ENCODE measurements at regions not wholly inside any gene's neighbourhood (a gene's known extent, or its start where the extent isn't known, plus 50 kb on each side); places are given as distances from the start of the nearest gene placed in this dataset.
A peak's percentile ranks its signal among the peaks of the same experiment; 100 is the strongest.

- no peaks in the 10 kb centered on the region for H3K36me3 ChIP-seq (ENCODE audit: control insufficient read depth, insufficient read depth, low read length)
- no peak overlapping the region for H3K4me2 ChIP-seq (ENCODE audit: extremely low read depth, insufficient read depth, low read length)
Observed at GRCh38 chr14:61160798-61161197, 120.3 kb downstream of the TMEM30B start.

GRCh38 chr14:61154641-61155040 is 126.5 kb downstream of the TMEM30B start:
- H3K79me2 ChIP-seq (ENCODE audit: control insufficient read depth, insufficient read depth, low read length) = no peaks in the 10 kb centered on the region
- H3K4me3 ChIP-seq (replicated peaks in 1 of 4; ENCODE audit: control extremely low read depth in 1 of 4, insufficient read depth in 1 of 4, low read depth in 3 of 4, low read length in 4 of 4) = no peak overlapping the region
- no peak for TF ChIP-seq EZH2 (IDR thresholded peaks at IDR 0.05; ENCODE audit: low read length, missing control alignments)
- no peak overlapping the region for H3K4me2 ChIP-seq (ENCODE audit: extremely low read depth, insufficient read depth, low read length)
- no peaks in the 10 kb centered on the region for H3K27me3 ChIP-seq (ENCODE audit: control insufficient read depth, insufficient read depth, low read length)
- H3K36me3 ChIP-seq (ENCODE audit: control insufficient read depth, insufficient read depth, low read length) = no peaks in the 10 kb centered on the region
- H3K9ac ChIP-seq (ENCODE audit: insufficient read depth, low read length) = no peak overlapping the region
- H4K20me1 ChIP-seq (ENCODE audit: control insufficient read depth, extremely low read depth, insufficient read depth, low read length) = no peaks in the 10 kb centered on the region
- no peak overlapping the region for H2AFZ ChIP-seq (ENCODE audit: low read length)
- H3K27ac ChIP-seq (ENCODE audit: insufficient read depth, low read length) = no peak overlapping the region
- H3K9me3 ChIP-seq (ENCODE audit: control insufficient read depth, insufficient read depth, low read depth, low read length) = no peaks in the 10 kb centered on the region
- peaks cover 6% of the 10 kb centered on the region for H3K4me1 ChIP-seq (ENCODE audit: control insufficient read depth, extremely low read depth, insufficient read depth, low read length)
- DNase-seq (ENCODE audit: low read depth in 2 of 2) = peak in 1 of 2 donors; percentile 77

More at GRCh38 chr14:61160798-61161197, 120.3 kb downstream of the TMEM30B start:
- Histone ChIP-seq H3K4me1 (ENCODE audit: control insufficient read depth, extremely low read depth, insufficient read depth, low read length) (no peaks in the 10 kb centered on the region), H4K20me1 (ENCODE audit: control insufficient read depth, extremely low read depth, insufficient read depth, low read length) (no peaks in the 10 kb centered on the region), H3K27ac (ENCODE audit: insufficient read depth, low read length) (no peak overlapping the region), H2AFZ (ENCODE audit: low read length) (no peak overlapping the region), H3K79me2 (ENCODE audit: control insufficient read depth, insufficient read depth, low read length) (no peaks in the 10 kb centered on the region), H3K4me3 (replicated peaks in 1 of 4; ENCODE audit: control extremely low read depth in 1 of 4, insufficient read depth in 1 of 4, low read depth in 3 of 4, low read length in 4 of 4) (no peak overlapping the region), H3K9ac (ENCODE audit: insufficient read depth, low read length) (no peak overlapping the region), H3K9me3 (ENCODE audit: control insufficient read depth, insufficient read depth, low read depth, low read length) (no peaks in the 10 kb centered on the region), H3K27me3 (ENCODE audit: control insufficient read depth, insufficient read depth, low read length) (no peaks in the 10 kb centered on the region)
- DNase-seq (ENCODE audit: low read depth in 2 of 2) = no peak
- no peak for TF ChIP-seq CTCF (conservative IDR thresholded peaks at IDR 0.05 in 1 of 2, IDR thresholded peaks at IDR 0.05 in 1 of 2; ENCODE audit: low read depth in 1 of 2, low read length in 2 of 2)
- no peak for TF ChIP-seq EZH2 (IDR thresholded peaks at IDR 0.05; ENCODE audit: low read length, missing control alignments)

- Histone ChIP-seq H3K4me1 (ENCODE audit: control insufficient read depth, extremely low read depth, insufficient read depth, low read length) (peaks cover 6% of the 10 kb centered on the region), H3K36me3 (ENCODE audit: control insufficient read depth, insufficient read depth, low read length) (no peaks in the 10 kb centered on the region), H3K4me2 (ENCODE audit: extremely low read depth, insufficient read depth, low read length) (no peak overlapping the region), H4K20me1 (ENCODE audit: control insufficient read depth, extremely low read depth, insufficient read depth, low read length) (no peaks in the 10 kb centered on the region), H3K27me3 (ENCODE audit: control insufficient read depth, insufficient read depth, low read length) (no peaks in the 10 kb centered on the region), H2AFZ (ENCODE audit: low read length) (no peak overlapping the region), H3K4me3 (replicated peaks in 1 of 4; ENCODE audit: control extremely low read depth in 1 of 4, insufficient read depth in 1 of 4, low read depth in 3 of 4, low read length in 4 of 4) (no peak overlapping the region), H3K9ac (ENCODE audit: insufficient read depth, low read length) (no peak overlapping the region), H3K79me2 (ENCODE audit: control insufficient read depth, insufficient read depth, low read length) (no peaks in the 10 kb centered on the region), H3K27ac (ENCODE audit: insufficient read depth, low read length) (no peak overlapping the region), H3K9me3 (ENCODE audit: control insufficient read depth, insufficient read depth, low read depth, low read length) (no peaks in the 10 kb centered on the region)
- no peak for TF ChIP-seq EZH2 (IDR thresholded peaks at IDR 0.05; ENCODE audit: low read length, missing control alignments)
- no peak for TF ChIP-seq CTCF (conservative IDR thresholded peaks at IDR 0.05 in 1 of 2, IDR thresholded peaks at IDR 0.05 in 1 of 2; ENCODE audit: low read depth in 1 of 2, low read length in 2 of 2)
- DNase-seq (ENCODE audit: low read depth in 2 of 2) = no peak
Observed at GRCh38 chr14:61153914-61154545, 127.1 kb downstream of the TMEM30B start.
